ENCODE measurements at regions not wholly inside any gene's neighbourhood (a gene's known extent, or its start where the extent isn't known, plus 50 kb on each side); places are given as distances from the start of the nearest gene placed in this dataset.

- TF ChIP-seq POLR2A (IDR thresholded peaks at IDR 0.05) = no peak
- no peak for TF ChIP-seq CTCF (IDR thresholded peaks at IDR 0.05)
Measured at GRCh38 chr13:67292886-67293285, 62.8 kb upstream of the PCDH9 start.
